GM12878 (cell line): ENCODE measurements at regions not wholly inside any gene's neighbourhood (a gene's known extent, or its start where the extent isn't known, plus 50 kb on each side); places are given as distances from the start of the nearest gene placed in this dataset.

Source experiments
- ATF7 ChIP-seq: fragments of 450-650 bp; IDR thresholded peaks from 2 replicates; pipeline ENCODE4 v1.6.1; 2016; ENCODE audit warnings: low read depth, mild to moderate bottlenecking
- CBFB ChIP-seq: IDR thresholded peaks from 2 replicates; pipeline ENCODE4 v1.6.1; 2016; ENCODE audit warnings: antibody characterized with exemption, low read depth
- CBX5 ChIP-seq: sonication (generic); IDR thresholded peaks from 2 replicates; pipeline ENCODE4 v1.6.1; 2016; ENCODE audit warnings: low read depth, moderate library complexity, mild to moderate bottlenecking, inconsistent platforms
- CHD1 ChIP-seq: IDR thresholded peaks from 2 replicates; pipeline ENCODE4 v1.6.1; 2012; ENCODE audit warnings: low read depth, low read length, improper control_type of control experiment
- CUX1 ChIP-seq: IDR thresholded peaks from 2 replicates; pipeline ENCODE4 v1.6.1; 2012; ENCODE audit warnings: improper control_type of control experiment, low read depth, low read length; ENCODE audit not compliant: insufficient replicate concordance
- HCFC1 ChIP-seq: fragments of 150-350 bp; IDR thresholded peaks from 2 replicates; pipeline ENCODE4 v1.6.1; 2014; ENCODE audit warnings: low read length
- IKZF1 ChIP-seq: fragments of 450-650 bp; conservative IDR thresholded peaks from 2 replicates; pipeline ENCODE4 v1.6.1; 2017; ENCODE audit warnings: antibody characterized with exemption, mild to moderate bottlenecking
- IKZF2 ChIP-seq, 2 experiments: fragments of 450-650 bp; IDR thresholded peaks; 2 replicates each; pipeline ENCODE4 v1.6.1; 2017; ENCODE audit warnings: mild to moderate bottlenecking in 2 of 2, moderate library complexity in 2 of 2
- IRF4 ChIP-seq: IDR thresholded peaks from 2 replicates; pipeline ENCODE4 v1.6.1; 2011; ENCODE audit warnings: low read depth, low read length
- MTA2 ChIP-seq: fragments of 450-650 bp; IDR thresholded peaks from 2 replicates; pipeline ENCODE4 v1.6.1; 2016; ENCODE audit warnings: low read depth, mild to moderate bottlenecking, moderate library complexity
- NKRF ChIP-seq: fragments of 450-650 bp; conservative IDR thresholded peaks from 2 replicates; pipeline ENCODE4 v1.6.1; 2017; ENCODE audit warnings: mild to moderate bottlenecking, moderate library complexity
- NR2C1 ChIP-seq: fragments of 450-650 bp; IDR thresholded peaks from 2 replicates; pipeline ENCODE4 v1.6.1; 2017; ENCODE audit warnings: antibody characterized with exemption, mild to moderate bottlenecking, moderate library complexity
- NR2C2 ChIP-seq: IDR thresholded peaks from 2 replicates; pipeline ENCODE4 v1.6.1; 2011; ENCODE audit warnings: borderline replicate concordance, low read depth; ENCODE audit not compliant: control insufficient read depth, insufficient read length
- PAX8 ChIP-seq: fragments of 450-650 bp; IDR thresholded peaks from 2 replicates; pipeline ENCODE4 v1.6.1; 2017; ENCODE audit warnings: mild to moderate bottlenecking, moderate library complexity
- POU2F2 ChIP-seq: IDR thresholded peaks from 3 replicates; pipeline ENCODE4 v1.6.1; 2011; ENCODE audit warnings: low read depth, mild to moderate bottlenecking, low read length, borderline replicate concordance
- RAD21 ChIP-seq: IDR thresholded peaks from 2 replicates; pipeline ENCODE4 v1.6.1; 2011; ENCODE audit warnings: mild to moderate bottlenecking, low read depth, low read length, moderate library complexity; ENCODE audit not compliant: insufficient read depth
- RUNX3 ChIP-seq: IDR thresholded peaks from 2 replicates; pipeline ENCODE4 v1.6.1; 2012; ENCODE audit warnings: low read length, inconsistent platforms
- SMAD5 ChIP-seq: IDR thresholded peaks from 2 replicates; pipeline ENCODE4 v1.6.1; 2016; ENCODE audit warnings: antibody characterized with exemption, low read depth
- TARDBP ChIP-seq: IDR thresholded peaks from 2 replicates; pipeline ENCODE4 v1.6.1; 2016; ENCODE audit warnings: borderline replicate concordance
- ZBTB4 ChIP-seq: fragments of 450-650 bp; formaldehyde crosslinking; IDR thresholded peaks from 2 replicates; pipeline ENCODE4 v1.4.0; 2022; ENCODE audit warnings: mild to moderate bottlenecking, moderate library complexity
- ZNF24 ChIP-seq: fragments of 450-650 bp; IDR thresholded peaks from 2 replicates; pipeline ENCODE4 v1.6.1; 2017; ENCODE audit warnings: antibody characterized with exemption, mild to moderate bottlenecking
- ZNF274 ChIP-seq: IDR thresholded peaks from one replicate; pipeline ENCODE4 v1.8.0; 2011; ENCODE audit not compliant: insufficient read length, insufficient read depth

GRCh38 chr6:105791583-105792318 lies 294.4 kb upstream of the PRDM1 start (continued):
- peak; percentile 71 for TF ChIP-seq IKZF1
- peak; percentile 76 to 79 for TF ChIP-seq IKZF2 (IDR thresholded peaks at IDR 0.05)
- TF ChIP-seq SMAD5 = no peak
- no peak for TF ChIP-seq HCFC1
- TF ChIP-seq CBX5 = no peak
- no peak for TF ChIP-seq PAX8
- no peak for TF ChIP-seq TARDBP
- TF ChIP-seq ZNF24 = peak; percentile 94
- TF ChIP-seq NKRF = no peak
- no peak for TF ChIP-seq NR2C1
- no peak for TF ChIP-seq CUX1
- TF ChIP-seq MTA2 = peak; percentile 37
- TF ChIP-seq RAD21 = no peak
- TF ChIP-seq ATF7 = peak; percentile 52
- TF ChIP-seq POU2F2 = no peak
- no peak for TF ChIP-seq CBFB
- TF ChIP-seq ZNF274 = no peak
- TF ChIP-seq CHD1 = no peak
- TF ChIP-seq RUNX3 = peak; percentile 49
- TF ChIP-seq NR2C2 = no peak
- TF ChIP-seq ZBTB4 = no peak
- TF ChIP-seq IRF4 = 0 out of 2 replicates have a peak, but pooled peaks have one; percentile 20
